GM23338 (cell line): ENCODE measurements at regions not wholly inside any gene's neighbourhood (a gene's known extent, or its start where the extent isn't known, plus 50 kb on each side); places are given as distances from the start of the nearest gene placed in this dataset.

Experiments
- EZH2 ChIP-seq: fragments of 200-600 bp; sonication (generic); IDR thresholded peaks from one replicate; pipeline ENCODE4 v1.8.0; 2017; ENCODE audit warnings: antibody characterized with exemption, mild to moderate bottlenecking, low read depth; ENCODE audit not compliant: unreplicated experiment
- EZH2phosphoT487 ChIP-seq: fragments of 200-600 bp; sonication (generic); IDR thresholded peaks from one replicate; pipeline ENCODE4 v1.8.1; 2018; ENCODE audit warnings: antibody characterized with exemption; ENCODE audit not compliant: unreplicated experiment
- JUNB ChIP-seq: IDR thresholded peaks from one replicate; pipeline ENCODE4 v1.6.1; 2016; ENCODE audit warnings: antibody characterized with exemption; ENCODE audit not compliant: unreplicated experiment
- POLR2AphosphoS5 ChIP-seq: IDR thresholded peaks from 2 replicates; pipeline ENCODE4 v1.6.1; 2016; ENCODE audit warnings: antibody characterized with exemption, low read depth
- ZNF331 ChIP-seq: fragments of 250-450 bp; sonication (Bioruptor Pico); IDR thresholded peaks from 2 replicates; pipeline ENCODE4 v1.5.0; 2020; ENCODE audit warnings: low read depth, mild to moderate bottlenecking, moderate library complexity
- TF ChIP-seq, protein P1 (sequence below), 2 experiments: fragments of 200-600 bp in 1 of 2; sonication (generic) in 1 of 2; conservative IDR thresholded peaks; 2 replicates each; pipeline versions ENCODE4 v1.5.1 to v1.6.1; 2016 to 2017; ENCODE audit warnings: antibody characterized with exemption in 2 of 2, low read depth in 2 of 2, mild to moderate bottlenecking in 2 of 2, moderate library complexity in 1 of 2
- TF ChIP-seq, protein P2 (sequence below): IDR thresholded peaks from one replicate; pipeline ENCODE4 v1.6.1; 2018; ENCODE audit warnings: antibody characterized with exemption; ENCODE audit not compliant: unreplicated experiment

DNA sequence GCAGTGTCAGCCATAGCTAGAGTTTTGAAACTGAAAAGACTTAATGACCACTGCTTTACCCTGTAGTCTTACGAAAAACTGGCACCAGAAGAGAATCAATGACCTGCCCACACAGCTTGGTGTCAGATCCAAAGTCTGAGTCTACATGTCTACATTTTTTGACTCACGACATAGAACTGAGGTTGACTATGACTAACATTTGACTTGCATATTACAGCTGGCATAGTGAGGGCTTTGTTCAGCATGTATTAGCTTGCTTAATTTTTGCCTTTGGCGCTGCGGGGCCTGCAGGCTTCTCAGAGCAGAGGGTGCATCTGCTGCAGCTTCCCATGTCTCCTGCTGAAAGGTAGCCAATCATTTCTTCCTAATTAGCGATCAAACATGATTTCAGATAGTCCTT lies 167.0 kb downstream of the EBLN2 start:
- TF ChIP-seq EZH2 (no peak), EZH2phosphoT487 (no peak), ZNF331 (CRISPR knock-in tag) (no peak), POLR2AphosphoS5 (no peak), JUNB (no peak)
- TF ChIP-seq, protein P1, sequence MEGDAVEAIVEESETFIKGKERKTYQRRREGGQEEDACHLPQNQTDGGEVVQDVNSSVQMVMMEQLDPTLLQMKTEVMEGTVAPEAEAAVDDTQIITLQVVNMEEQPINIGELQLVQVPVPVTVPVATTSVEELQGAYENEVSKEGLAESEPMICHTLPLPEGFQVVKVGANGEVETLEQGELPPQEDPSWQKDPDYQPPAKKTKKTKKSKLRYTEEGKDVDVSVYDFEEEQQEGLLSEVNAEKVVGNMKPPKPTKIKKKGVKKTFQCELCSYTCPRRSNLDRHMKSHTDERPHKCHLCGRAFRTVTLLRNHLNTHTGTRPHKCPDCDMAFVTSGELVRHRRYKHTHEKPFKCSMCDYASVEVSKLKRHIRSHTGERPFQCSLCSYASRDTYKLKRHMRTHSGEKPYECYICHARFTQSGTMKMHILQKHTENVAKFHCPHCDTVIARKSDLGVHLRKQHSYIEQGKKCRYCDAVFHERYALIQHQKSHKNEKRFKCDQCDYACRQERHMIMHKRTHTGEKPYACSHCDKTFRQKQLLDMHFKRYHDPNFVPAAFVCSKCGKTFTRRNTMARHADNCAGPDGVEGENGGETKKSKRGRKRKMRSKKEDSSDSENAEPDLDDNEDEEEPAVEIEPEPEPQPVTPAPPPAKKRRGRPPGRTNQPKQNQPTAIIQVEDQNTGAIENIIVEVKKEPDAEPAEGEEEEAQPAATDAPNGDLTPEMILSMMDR (conservative IDR thresholded peaks at IDR 0.05; ENCODE audit: low read depth in 2 of 2), result no peak
- TF ChIP-seq, protein P2, sequence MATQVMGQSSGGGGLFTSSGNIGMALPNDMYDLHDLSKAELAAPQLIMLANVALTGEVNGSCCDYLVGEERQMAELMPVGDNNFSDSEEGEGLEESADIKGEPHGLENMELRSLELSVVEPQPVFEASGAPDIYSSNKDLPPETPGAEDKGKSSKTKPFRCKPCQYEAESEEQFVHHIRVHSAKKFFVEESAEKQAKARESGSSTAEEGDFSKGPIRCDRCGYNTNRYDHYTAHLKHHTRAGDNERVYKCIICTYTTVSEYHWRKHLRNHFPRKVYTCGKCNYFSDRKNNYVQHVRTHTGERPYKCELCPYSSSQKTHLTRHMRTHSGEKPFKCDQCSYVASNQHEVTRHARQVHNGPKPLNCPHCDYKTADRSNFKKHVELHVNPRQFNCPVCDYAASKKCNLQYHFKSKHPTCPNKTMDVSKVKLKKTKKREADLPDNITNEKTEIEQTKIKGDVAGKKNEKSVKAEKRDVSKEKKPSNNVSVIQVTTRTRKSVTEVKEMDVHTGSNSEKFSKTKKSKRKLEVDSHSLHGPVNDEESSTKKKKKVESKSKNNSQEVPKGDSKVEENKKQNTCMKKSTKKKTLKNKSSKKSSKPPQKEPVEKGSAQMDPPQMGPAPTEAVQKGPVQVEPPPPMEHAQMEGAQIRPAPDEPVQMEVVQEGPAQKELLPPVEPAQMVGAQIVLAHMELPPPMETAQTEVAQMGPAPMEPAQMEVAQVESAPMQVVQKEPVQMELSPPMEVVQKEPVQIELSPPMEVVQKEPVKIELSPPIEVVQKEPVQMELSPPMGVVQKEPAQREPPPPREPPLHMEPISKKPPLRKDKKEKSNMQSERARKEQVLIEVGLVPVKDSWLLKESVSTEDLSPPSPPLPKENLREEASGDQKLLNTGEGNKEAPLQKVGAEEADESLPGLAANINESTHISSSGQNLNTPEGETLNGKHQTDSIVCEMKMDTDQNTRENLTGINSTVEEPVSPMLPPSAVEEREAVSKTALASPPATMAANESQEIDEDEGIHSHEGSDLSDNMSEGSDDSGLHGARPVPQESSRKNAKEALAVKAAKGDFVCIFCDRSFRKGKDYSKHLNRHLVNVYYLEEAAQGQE, result no peak
